IMR-90 (cell line): ENCODE measurements at regions not wholly inside any gene's neighbourhood (a gene's known extent, or its start where the extent isn't known, plus 50 kb on each side); places are given as distances from the start of the nearest gene placed in this dataset.

Experiments
- ATAC-seq: fragments of 200-7000 bp; cut with Tn5 transposase; 2 replicates; pipeline ENCODE4 v1.9.1; 2020; ENCODE audit warnings: low read depth, mild to moderate bottlenecking, moderate library complexity
- BruUV-seq: library from RNA; stranded (reverse); fragments of 400-500 nt; replicated peaks from 2 replicates; lab custom pipeline; 2021; lab: Mats Ljungman, UMichigan
- CTCF ChIA-PET: fragments of 300-600 bp; formaldehyde crosslinking; extraction: SDS; loops from one replicate; lab custom pipeline; 2021; ENCODE audit warnings: antibody characterized with exemption; lab: Yijun Ruan, JAX
- POLR2A ChIA-PET: fragments of 300-600 bp; sonication (Branson Sonifier 250); formaldehyde crosslinking; loops from one replicate; lab custom pipeline; 2022; ENCODE audit warnings: antibody characterized with exemption; ENCODE audit not compliant: unreplicated experiment; lab: Charles Lee
- DNase-seq: peaks from one replicate; pipeline ENCODE4 v3.0.0; 2013
- H2AFZ ChIP-seq: replicated peaks from 2 replicates; pipeline ENCODE3; 2013; ENCODE audit warnings: low read length, mild to moderate bottlenecking; ENCODE audit not compliant: poor library complexity
- H2AK5ac ChIP-seq: 2 replicates; pipeline ENCODE4 v1.6.1; 2013; ENCODE audit warnings: low read depth, low read length, inconsistent platforms
- H2AK9ac ChIP-seq: replicated peaks from 2 replicates; pipeline ENCODE3; 2013; ENCODE audit warnings: mild to moderate bottlenecking, low read depth, low read length, moderate library complexity; ENCODE audit not compliant: poor library complexity
- H2BK120ac ChIP-seq: 2 replicates; pipeline ENCODE4 v1.6.1; 2013; ENCODE audit warnings: low read depth, low read length, inconsistent platforms
- H2BK15ac ChIP-seq: 3 replicates; pipeline ENCODE4 v1.6.1; 2013; ENCODE audit warnings: low read depth, low read length, inconsistent platforms
- H2BK20ac ChIP-seq: 2 replicates; pipeline ENCODE4 v1.6.1; 2013; ENCODE audit warnings: low read depth, mild to moderate bottlenecking, inconsistent platforms, low read length, moderate library complexity
- H2BK5ac ChIP-seq: 2 replicates; pipeline ENCODE4 v1.6.1; 2013; ENCODE audit warnings: mild to moderate bottlenecking, low read depth, low read length, inconsistent platforms; ENCODE audit not compliant: poor library complexity, severe bottlenecking
- H3K14ac ChIP-seq: replicated peaks from 2 replicates; pipeline ENCODE4 v1.6.1; 2013; ENCODE audit warnings: low read depth, low read length, inconsistent platforms
- H3K18ac ChIP-seq: 2 replicates; pipeline ENCODE4 v1.6.1; 2013; ENCODE audit warnings: low read depth, low read length, control low read depth
- H3K23ac ChIP-seq: 2 replicates; pipeline ENCODE4 v1.6.1; 2013; ENCODE audit warnings: low read depth, low read length, inconsistent platforms
- H3K27ac ChIP-seq: 2 replicates; pipeline ENCODE4 v1.5.1; 2013; ENCODE audit warnings: mild to moderate bottlenecking, control low read depth, low read length; ENCODE audit not compliant: insufficient read depth
- H3K27me3 ChIP-seq: 2 replicates; pipeline ENCODE4 v1.6.1; 2013; ENCODE audit warnings: low read length; ENCODE audit not compliant: control insufficient read depth, insufficient read depth
- H3K36me3 ChIP-seq: 2 replicates; pipeline ENCODE4 v1.6.1; 2013; ENCODE audit warnings: low read length, mixed read lengths; ENCODE audit not compliant: control insufficient read depth, insufficient read depth
- H3K4ac ChIP-seq: 2 replicates; pipeline ENCODE4 v1.6.1; 2013; ENCODE audit warnings: low read depth, low read length, inconsistent platforms
- H3K4me1 ChIP-seq: 2 replicates; pipeline ENCODE4 v1.6.1; 2013; ENCODE audit warnings: low read length, mixed read lengths; ENCODE audit not compliant: control insufficient read depth, insufficient read depth
- H3K4me2 ChIP-seq: 2 replicates; pipeline ENCODE4 v1.6.1; 2013; ENCODE audit warnings: low read depth, mild to moderate bottlenecking, control low read depth, low read length, moderate library complexity
- H3K4me3 ChIP-seq: 2 replicates; pipeline ENCODE4 v1.5.1; 2013; ENCODE audit warnings: low read depth, mild to moderate bottlenecking, control low read depth, low read length, moderate library complexity; ENCODE audit not compliant: insufficient read depth
- H3K56ac ChIP-seq: 2 replicates; pipeline ENCODE4 v1.6.1; 2013; ENCODE audit warnings: low read length, inconsistent platforms; ENCODE audit not compliant: insufficient read depth; ENCODE audit errors: extremely low read depth
- H3K79me1 ChIP-seq, 2 experiments: 2 replicates each; pipeline ENCODE4 v1.6.1; 2013; ENCODE audit warnings: low read length in 2 of 2, inconsistent platforms in 1 of 2, low read depth in 1 of 2
- H3K9ac ChIP-seq: 2 replicates; pipeline ENCODE4 v1.6.1; 2013; ENCODE audit warnings: low read depth, low read length, control low read depth
- H3K9me1 ChIP-seq: 2 replicates; pipeline ENCODE4 v1.6.1; 2013; ENCODE audit warnings: low read length, inconsistent platforms; ENCODE audit not compliant: insufficient read depth
- H3K9me3 ChIP-seq: 2 replicates; pipeline ENCODE4 v1.6.1; 2013; ENCODE audit warnings: low read length; ENCODE audit not compliant: control insufficient read depth, insufficient read depth
- H4K20me1 ChIP-seq: 2 replicates; pipeline ENCODE4 v1.6.1; 2013; ENCODE audit warnings: low read length, inconsistent platforms; ENCODE audit not compliant: insufficient read depth
- H4K5ac ChIP-seq: 2 replicates; pipeline ENCODE4 v1.6.1; 2013; ENCODE audit warnings: mild to moderate bottlenecking, low read depth, low read length, control low read depth
- H4K8ac ChIP-seq, 2 experiments: 2 replicates each; pipeline ENCODE4 v1.6.1; 2013; ENCODE audit warnings: low read depth in 2 of 2, low read length in 2 of 2, control low read depth in 1 of 2, inconsistent platforms in 1 of 2
- H4K91ac ChIP-seq: 2 replicates; pipeline ENCODE4 v1.6.1; 2013; ENCODE audit warnings: low read depth, low read length, inconsistent platforms; ENCODE audit not compliant: insufficient read depth
- BHLHE40 ChIP-seq: fragments of 150-350 bp; IDR thresholded peaks from 2 replicates; pipeline ENCODE4 v1.6.1; 2016; ENCODE audit warnings: mild to moderate bottlenecking, low read depth, low read length
- ELK1 ChIP-seq: fragments of 150-350 bp; IDR thresholded peaks from 2 replicates; pipeline ENCODE4 v1.6.1; 2016; ENCODE audit warnings: low read depth, mild to moderate bottlenecking, low read length, moderate library complexity, borderline replicate concordance
- MAZ ChIP-seq: IDR thresholded peaks from 2 replicates; pipeline ENCODE4 v1.6.1; 2012; ENCODE audit warnings: low read depth, mild to moderate bottlenecking, low read length, improper control_type of control experiment, moderate library complexity, borderline replicate concordance
- NFE2L2 ChIP-seq: fragments of 150-350 bp; IDR thresholded peaks from 2 replicates; pipeline ENCODE4 v1.6.1; 2016; ENCODE audit warnings: low read depth, mild to moderate bottlenecking, low read length
- POLR2A ChIP-seq: IDR thresholded peaks from 2 replicates; pipeline ENCODE4 v1.6.1; 2012; ENCODE audit warnings: mild to moderate bottlenecking, low read depth, low read length
- SMC3 ChIP-seq: fragments of 150-350 bp; IDR thresholded peaks from 2 replicates; pipeline ENCODE4 v1.6.1; 2016; ENCODE audit warnings: low read depth, mild to moderate bottlenecking, antibody characterized with exemption, low read length, moderate library complexity
- WGBS, 2 experiments: methylation state at CpG; one replicate each; pipeline versions ENCODE4 v1.1.5 to v1.1.7; 2013; ENCODE audit warnings: missing lambda C conversion rate in 2 of 2; ENCODE audit not compliant: insufficient read length in 1 of 2; ENCODE audit errors: extremely low coverage in 2 of 2; 5-methylcytosine and 5-hydroxymethylcytosine counted together
- dilution Hi-C: fragments of 300-500 bp; cut with HindIII; formaldehyde crosslinking; loops from one replicate; pipeline ENCODE4 v1.14.3; 2018; ENCODE audit warnings: low sequenced_read_pairs; ENCODE audit not compliant: unreplicated experiment
- in situ Hi-C: fragments of 300-500 bp; cut with MboI; formaldehyde crosslinking; loops from 3 replicates; pipeline ENCODE4 v1.14.3; 2019; ENCODE audit warnings: low sequenced_read_pairs, inconsistent platforms, mixed read lengths
- intact Hi-C: fragments of 100-400 bp; cut with micrococcal nuclease; formaldehyde crosslinking; loops from 2 replicates; pipeline ENCODE4 v1.10.0; 2022
- TF ChIP-seq, protein P1 (sequence below): conservative IDR thresholded peaks from 2 replicates; pipeline ENCODE4 v1.5.1; 2012; ENCODE audit warnings: mild to moderate bottlenecking, low read depth, low read length, improper control_type of control experiment

DNA sequence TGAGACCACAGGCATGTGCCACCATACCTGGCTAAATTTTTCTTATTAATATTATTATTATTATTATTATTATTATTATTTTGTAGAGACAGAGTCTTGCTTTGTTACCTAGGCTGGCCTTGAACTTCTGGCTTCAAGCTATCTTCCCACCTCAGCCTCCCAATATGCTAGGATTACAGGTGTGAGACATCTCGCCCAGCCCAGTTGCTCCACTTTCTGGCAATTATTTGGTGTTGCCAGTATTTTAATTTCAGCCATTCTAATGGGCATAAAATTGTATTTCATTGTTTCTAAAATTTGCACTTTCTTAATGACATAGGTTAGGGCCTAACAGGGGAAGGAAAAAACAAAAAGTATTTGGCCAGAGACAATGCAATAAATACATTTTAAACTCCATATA, 1217.6 kb upstream of the ALCAM start:
- Histone ChIP-seq H2AFZ (no peak overlapping the region), H3K36me3 (no peaks in the 10 kb centered on the region), H4K8ac (no peak overlapping the region), H2BK5ac (no peak overlapping the region), H3K27me3 (no peaks in the 10 kb centered on the region), H3K4ac (no peak overlapping the region), H3K56ac (no peak overlapping the region), H2AK9ac (no peak overlapping the region), H4K20me1 (no peaks in the 10 kb centered on the region), H3K14ac (no peak overlapping the region), H3K18ac (no peak overlapping the region), H2AK5ac (no peak overlapping the region), H3K4me1 (no peaks in the 10 kb centered on the region), H3K9ac (no peak overlapping the region), H3K27ac (no peak overlapping the region), H4K5ac (no peak overlapping the region), H3K4me3 (no peak overlapping the region), H3K9me3 (no peaks in the 10 kb centered on the region), H2BK20ac (no peak overlapping the region), H4K91ac (no peak overlapping the region), H2BK120ac (no peak overlapping the region), H3K9me1 (no peaks in the 10 kb centered on the region), H3K23ac (no peak overlapping the region), H3K4me2 (no peak overlapping the region), H3K79me1 (no peaks in the 10 kb centered on the region), H2BK15ac (no peak overlapping the region)
- DNase-seq: no peak
- BruUV-seq: no TSS peak
- intact Hi-C loops: no loop called here
- in situ Hi-C loops: no loop called here
- whole genome bisulfite sequencing, 2 experiments: no CpG with 5 or more reads among the region's 1 CpG
- no peak for TF ChIP-seq SMC3
- TF ChIP-seq POLR2A: no peak
- no peak for TF ChIP-seq NFE2L2
- no peak for TF ChIP-seq MAZ
- TF ChIP-seq ELK1: no peak
- no peak for TF ChIP-seq BHLHE40
- TF ChIP-seq, protein P1, sequence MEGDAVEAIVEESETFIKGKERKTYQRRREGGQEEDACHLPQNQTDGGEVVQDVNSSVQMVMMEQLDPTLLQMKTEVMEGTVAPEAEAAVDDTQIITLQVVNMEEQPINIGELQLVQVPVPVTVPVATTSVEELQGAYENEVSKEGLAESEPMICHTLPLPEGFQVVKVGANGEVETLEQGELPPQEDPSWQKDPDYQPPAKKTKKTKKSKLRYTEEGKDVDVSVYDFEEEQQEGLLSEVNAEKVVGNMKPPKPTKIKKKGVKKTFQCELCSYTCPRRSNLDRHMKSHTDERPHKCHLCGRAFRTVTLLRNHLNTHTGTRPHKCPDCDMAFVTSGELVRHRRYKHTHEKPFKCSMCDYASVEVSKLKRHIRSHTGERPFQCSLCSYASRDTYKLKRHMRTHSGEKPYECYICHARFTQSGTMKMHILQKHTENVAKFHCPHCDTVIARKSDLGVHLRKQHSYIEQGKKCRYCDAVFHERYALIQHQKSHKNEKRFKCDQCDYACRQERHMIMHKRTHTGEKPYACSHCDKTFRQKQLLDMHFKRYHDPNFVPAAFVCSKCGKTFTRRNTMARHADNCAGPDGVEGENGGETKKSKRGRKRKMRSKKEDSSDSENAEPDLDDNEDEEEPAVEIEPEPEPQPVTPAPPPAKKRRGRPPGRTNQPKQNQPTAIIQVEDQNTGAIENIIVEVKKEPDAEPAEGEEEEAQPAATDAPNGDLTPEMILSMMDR: no peak
- POLR2A ChIA-PET: no interaction called here
- CTCF ChIA-PET: interaction anchor here (0.6 kb wide), 2 partner anchors 17 to 455 kb away, joined by 3 read pairs; no protein-coding TSS in a partner anchor
- ATAC-seq: no peak
- dilution Hi-C loops: no loop called here
